Tibial nerve (tissue), 4 donors: ENCODE measurements at regions not wholly inside any gene's neighbourhood (a gene's known extent, or its start where the extent isn't known, plus 50 kb on each side); places are given as distances from the start of the nearest gene placed in this dataset.

ENCODE experiments used
- EP300 ChIP-seq, 2 donors: sonication (generic); formaldehyde crosslinking; IDR thresholded peaks; one replicate each; pipeline ENCODE4 v1.6.1; 2017; ENCODE audit warnings: antibody characterized with exemption in 2 of 2, mild to moderate bottlenecking in 1 of 2
- TF ChIP-seq, protein P1 (sequence below), 5 experiments: fragments of 200-600 bp in 3 of 5; fragments of 450-650 bp in 2 of 5; sonication (generic) in 3 of 5; IDR thresholded peaks; one replicate each; pipeline ENCODE4 v1.5.1; 2016 to 2019; ENCODE audit warnings: antibody characterized with exemption in 5 of 5, mild to moderate bottlenecking in 3 of 5, moderate library complexity in 2 of 5

- TF ChIP-seq, protein P1, sequence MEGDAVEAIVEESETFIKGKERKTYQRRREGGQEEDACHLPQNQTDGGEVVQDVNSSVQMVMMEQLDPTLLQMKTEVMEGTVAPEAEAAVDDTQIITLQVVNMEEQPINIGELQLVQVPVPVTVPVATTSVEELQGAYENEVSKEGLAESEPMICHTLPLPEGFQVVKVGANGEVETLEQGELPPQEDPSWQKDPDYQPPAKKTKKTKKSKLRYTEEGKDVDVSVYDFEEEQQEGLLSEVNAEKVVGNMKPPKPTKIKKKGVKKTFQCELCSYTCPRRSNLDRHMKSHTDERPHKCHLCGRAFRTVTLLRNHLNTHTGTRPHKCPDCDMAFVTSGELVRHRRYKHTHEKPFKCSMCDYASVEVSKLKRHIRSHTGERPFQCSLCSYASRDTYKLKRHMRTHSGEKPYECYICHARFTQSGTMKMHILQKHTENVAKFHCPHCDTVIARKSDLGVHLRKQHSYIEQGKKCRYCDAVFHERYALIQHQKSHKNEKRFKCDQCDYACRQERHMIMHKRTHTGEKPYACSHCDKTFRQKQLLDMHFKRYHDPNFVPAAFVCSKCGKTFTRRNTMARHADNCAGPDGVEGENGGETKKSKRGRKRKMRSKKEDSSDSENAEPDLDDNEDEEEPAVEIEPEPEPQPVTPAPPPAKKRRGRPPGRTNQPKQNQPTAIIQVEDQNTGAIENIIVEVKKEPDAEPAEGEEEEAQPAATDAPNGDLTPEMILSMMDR (IDR thresholded peaks at IDR 0.05), result no peak
- TF ChIP-seq EP300 (IDR thresholded peaks at IDR 0.05), result no peak
Observed at GRCh38 chr2:188196343-188197008, 95.2 kb upstream of the GULP1 start.
